HepG2 (cell line): ENCODE measurements at regions not wholly inside any gene's neighbourhood (a gene's known extent, or its start where the extent isn't known, plus 50 kb on each side); places are given as distances from the start of the nearest gene placed in this dataset.

Source experiments
- CTCF ChIP-seq: sonication (generic); formaldehyde crosslinking; IDR thresholded peaks from 2 replicates; pipeline ENCODE4 v1.5.0; 2020; ENCODE audit warnings: mild to moderate bottlenecking, missing genetic modification reagents, moderate library complexity
- MTERF4 ChIP-seq: sonication (generic); formaldehyde crosslinking; IDR thresholded peaks from 2 replicates; pipeline ENCODE4 v1.8.0; 2023; ENCODE audit warnings: mild to moderate bottlenecking, missing genetic modification reagents

DNA sequence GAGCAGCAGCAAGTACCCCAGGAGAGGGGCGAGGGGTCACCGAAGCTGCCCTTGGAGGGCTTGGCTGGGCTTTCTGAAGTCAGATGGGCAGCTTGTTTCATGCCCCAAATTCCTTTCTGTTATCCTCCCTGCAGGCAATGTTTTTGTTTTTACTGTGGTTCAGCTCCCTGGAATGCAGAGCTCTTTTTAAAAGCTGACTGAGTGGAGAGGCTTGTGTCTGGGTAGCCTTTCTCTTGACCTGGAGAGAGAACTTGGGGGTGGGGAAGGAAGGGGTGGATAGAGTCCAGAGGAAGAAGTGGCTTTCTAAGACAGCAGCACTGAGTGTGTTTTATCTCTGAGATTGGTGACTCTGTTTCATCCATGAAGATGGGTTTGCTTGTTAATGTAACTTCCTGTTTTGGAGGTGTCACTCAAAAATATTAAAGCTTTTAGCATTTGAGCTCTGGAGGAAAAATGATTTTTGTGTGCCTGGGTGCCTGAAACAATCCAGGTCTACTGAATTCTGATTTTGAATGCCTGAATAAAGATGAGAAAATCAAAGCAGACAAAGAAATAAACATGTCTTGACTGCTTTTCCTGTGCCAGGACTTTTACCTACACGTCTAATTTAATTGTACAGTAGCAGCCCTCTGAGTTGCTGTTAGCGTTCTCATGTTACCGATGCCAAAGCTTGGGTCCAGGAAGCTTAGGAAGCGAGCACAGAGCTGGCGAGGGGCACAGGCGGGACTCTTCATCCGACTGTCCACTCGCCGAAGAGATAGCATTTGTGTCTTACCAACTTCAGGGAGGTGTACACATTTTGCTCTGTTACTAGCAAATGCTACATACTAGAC, 78.2 kb upstream of the EEF1E1 start:
- no peak for TF ChIP-seq CTCF (CRISPR knock-in tag)
- no peak for TF ChIP-seq MTERF4 (CRISPR knock-in tag)
